22Rv1 (cell line): ENCODE measurements at regions not wholly inside any gene's neighbourhood (a gene's known extent, or its start where the extent isn't known, plus 50 kb on each side); places are given as distances from the start of the nearest gene placed in this dataset.

Experiments used
- H3K27ac ChIP-seq: fragments of 450-650 bp; 2 replicates; pipeline ENCODE4 v1.5.1; 2017
- CTCF ChIP-seq: fragments of 450-650 bp; IDR thresholded peaks from 2 replicates; pipeline ENCODE4 v1.5.1; 2017; ENCODE audit warnings: mild to moderate bottlenecking
- ZFX ChIP-seq: fragments of 450-650 bp; IDR thresholded peaks from 2 replicates; pipeline ENCODE4 v1.6.1; 2017; ENCODE audit warnings: antibody characterized with exemption, borderline replicate concordance

GRCh38 chr16:73813527-73813926 is 483.1 kb upstream of the PSMD7 start:
- H3K27ac ChIP-seq, result no peak overlapping the region
- TF ChIP-seq CTCF (no peak), ZFX (no peak)

GRCh38 chr16:73804456-73804855 is 492.2 kb upstream of the PSMD7 start:
- H3K27ac ChIP-seq, result no peak overlapping the region
- TF ChIP-seq CTCF, result no peak

GRCh38 chr16:73798471-73798870 is 498.1 kb upstream of the PSMD7 start:
- TF ChIP-seq CTCF, result no peak
- no peak for TF ChIP-seq ZFX
- no peak overlapping the region for H3K27ac ChIP-seq

- H3K27ac ChIP-seq, result no peak overlapping the region
- TF ChIP-seq ZFX (no peak), CTCF (no peak)
These were observed 499.5 kb upstream of the PSMD7 start for GRCh38 chr16:73797115-73797514.

GRCh38 chr16:73796241-73796640 is 500.4 kb upstream of the PSMD7 start:
- TF ChIP-seq ZFX (no peak), CTCF (no peak)
- no peak overlapping the region for H3K27ac ChIP-seq

- TF ChIP-seq CTCF (no peak), ZFX (no peak)
- H3K27ac ChIP-seq, result no peak overlapping the region
These were observed 501.6 kb upstream of the PSMD7 start for GRCh38 chr16:73794994-73795393.

- H3K27ac ChIP-seq, result no peak overlapping the region
- TF ChIP-seq CTCF, result no peak
- no peak for TF ChIP-seq ZFX
These were observed 502.7 kb upstream of the PSMD7 start for GRCh38 chr16:73793871-73794437.
